Muscle layer of duodenum (tissue), 2 donors: ENCODE measurements at regions not wholly inside any gene's neighbourhood (a gene's known extent, or its start where the extent isn't known, plus 50 kb on each side); places are given as distances from the start of the nearest gene placed in this dataset.

Experiments used
- H3K27ac ChIP-seq: one replicate; pipeline ENCODE4 v1.7.0; 2013; ENCODE audit warnings: mild to moderate bottlenecking, low read length
- H3K27me3 ChIP-seq: one replicate; pipeline ENCODE4 v1.7.0; 2013; ENCODE audit warnings: low read depth, mild to moderate bottlenecking, control low read depth, low read length
- H3K36me3 ChIP-seq, 2 donors: one replicate each; pipeline ENCODE4 v1.7.0; 2013; ENCODE audit warnings: low read length in 2 of 2, control low read depth in 1 of 2, mild to moderate bottlenecking in 1 of 2; ENCODE audit not compliant: insufficient read depth in 2 of 2, control insufficient read depth in 1 of 2
- H3K4me1 ChIP-seq, 2 donors: one replicate each; pipeline ENCODE4 v1.7.0; 2013; ENCODE audit warnings: low read length in 2 of 2, mild to moderate bottlenecking in 2 of 2, control low read depth in 1 of 2, moderate library complexity in 1 of 2; ENCODE audit not compliant: insufficient read depth in 2 of 2, control insufficient read depth in 1 of 2
- H3K4me3 ChIP-seq, 2 donors: one replicate each; pipeline ENCODE4 v1.7.0; 2013; ENCODE audit warnings: low read length in 2 of 2, low read depth in 1 of 2, mild to moderate bottlenecking in 1 of 2
- H3K9me3 ChIP-seq, 2 donors: one replicate each; pipeline ENCODE4 v1.7.0; 2013; ENCODE audit warnings: low read length in 2 of 2, control low read depth in 1 of 2, mild to moderate bottlenecking in 1 of 2; ENCODE audit not compliant: control insufficient read depth in 1 of 2
- donor health status: healthy.

DNA sequence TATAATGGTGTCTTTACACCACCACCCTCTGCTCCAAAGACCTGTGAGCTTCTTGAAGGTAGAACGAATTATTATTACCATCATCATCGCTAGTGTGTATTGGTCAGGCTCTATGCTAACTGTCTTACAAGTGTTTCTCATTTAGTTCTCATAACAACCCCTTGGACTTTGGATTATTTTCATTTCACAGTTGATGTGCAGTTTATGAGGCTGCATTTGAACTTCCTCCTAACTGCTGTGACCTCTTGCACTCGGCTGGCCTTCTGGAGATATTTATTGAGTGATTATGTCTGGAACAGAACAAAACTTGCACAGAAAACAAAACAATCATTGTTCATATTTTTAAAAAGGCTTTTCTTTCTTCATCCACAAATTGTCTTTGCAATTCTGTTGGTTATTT, 306.3 kb upstream of the SGCD start:
- H3K4me1 ChIP-seq, result peaks cover 0 to 7% of the 10 kb centered on the region in 2 donors
- no peaks in the 10 kb centered on the region for H3K36me3 ChIP-seq
- no peak overlapping the region for H3K4me3 ChIP-seq
- H3K27ac ChIP-seq, result no peak overlapping the region
- no peaks in the 10 kb centered on the region for H3K9me3 ChIP-seq
- no peaks in the 10 kb centered on the region for H3K27me3 ChIP-seq

DNA sequence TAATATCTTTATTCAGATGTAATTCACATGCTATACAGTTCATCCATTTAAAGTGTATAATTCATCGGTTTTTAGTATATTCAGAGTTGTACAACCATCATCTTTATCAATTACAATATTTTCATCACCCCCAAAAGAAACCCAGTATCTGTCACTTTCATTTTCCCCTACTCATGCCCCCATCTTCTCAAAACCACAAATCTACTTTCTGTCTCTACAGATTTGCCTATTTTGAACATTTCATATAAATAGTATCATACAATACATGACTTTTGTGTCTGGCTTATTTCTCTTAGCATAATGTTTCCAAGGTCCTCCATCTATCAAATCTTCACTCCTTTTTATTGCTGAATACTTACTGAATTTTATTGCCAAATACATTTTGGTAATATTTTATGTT, 305.1 kb upstream of the SGCD start:
- H3K9me3 ChIP-seq, result peaks cover 0 to 2% of the 10 kb centered on the region in 2 donors
- no peak overlapping the region for H3K4me3 ChIP-seq
- peaks cover 0 to 7% of the 10 kb centered on the region in 2 donors for H3K4me1 ChIP-seq
- H3K36me3 ChIP-seq, result no peaks in the 10 kb centered on the region
- H3K27me3 ChIP-seq, result no peaks in the 10 kb centered on the region
- no peak overlapping the region for H3K27ac ChIP-seq

DNA sequence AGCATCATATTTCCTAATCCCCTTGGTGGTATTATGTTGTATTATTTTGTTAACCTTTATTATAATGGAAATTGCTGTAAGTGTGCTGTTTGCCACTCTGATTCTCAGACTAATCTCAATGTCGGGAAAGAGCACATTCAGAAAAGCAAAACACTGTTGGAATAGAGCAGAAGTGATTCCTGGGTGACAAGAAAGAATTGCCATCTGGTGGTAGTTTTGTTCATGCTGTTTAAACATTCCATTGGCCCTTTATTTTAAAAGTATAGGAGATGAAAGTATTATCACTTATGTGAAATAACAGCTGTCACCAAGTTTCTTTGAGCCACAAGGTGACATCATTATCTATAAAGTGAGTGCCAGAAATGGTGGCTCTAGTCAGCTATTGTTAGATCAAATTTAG, 301.3 kb upstream of the SGCD start:
- H3K9me3 ChIP-seq, result peaks cover 0 to 2% of the 10 kb centered on the region in 2 donors

DNA sequence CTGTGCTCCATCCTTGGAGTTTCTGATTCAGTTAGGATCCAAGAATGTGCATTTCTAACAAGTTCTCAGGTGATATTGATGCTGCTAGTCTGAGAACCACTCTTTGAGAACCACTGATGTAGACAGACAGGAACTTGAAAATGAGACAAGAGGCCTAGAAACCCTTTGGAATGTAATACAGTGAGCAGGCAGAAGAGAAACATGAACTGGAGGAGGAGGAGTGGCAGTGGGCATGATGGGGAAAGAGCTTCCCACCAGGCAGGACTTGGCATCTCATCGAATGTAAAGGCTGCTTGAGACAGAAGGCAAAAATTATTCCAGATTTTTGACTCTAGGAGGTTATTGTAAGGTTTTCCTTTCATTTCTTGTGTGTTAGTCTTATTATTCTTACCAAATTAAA, 295.8 kb upstream of the SGCD start:
- Histone ChIP-seq H3K4me3 (no peak overlapping the region), H3K4me1 (no peaks in the 10 kb centered on the region), H3K27me3 (no peaks in the 10 kb centered on the region), H3K9me3 (peaks cover 0 to 2% of the 10 kb centered on the region in 2 donors), H3K36me3 (no peaks in the 10 kb centered on the region), H3K27ac (no peak overlapping the region)

More for the DNA sequence above, 301.3 kb upstream of the SGCD start:
- H3K4me3 ChIP-seq, result no peak overlapping the region
- peaks cover 0 to 5% of the 10 kb centered on the region in 2 donors for H3K4me1 ChIP-seq
- H3K36me3 ChIP-seq, result no peaks in the 10 kb centered on the region
- H3K27me3 ChIP-seq, result no peaks in the 10 kb centered on the region
- no peak overlapping the region for H3K27ac ChIP-seq

DNA sequence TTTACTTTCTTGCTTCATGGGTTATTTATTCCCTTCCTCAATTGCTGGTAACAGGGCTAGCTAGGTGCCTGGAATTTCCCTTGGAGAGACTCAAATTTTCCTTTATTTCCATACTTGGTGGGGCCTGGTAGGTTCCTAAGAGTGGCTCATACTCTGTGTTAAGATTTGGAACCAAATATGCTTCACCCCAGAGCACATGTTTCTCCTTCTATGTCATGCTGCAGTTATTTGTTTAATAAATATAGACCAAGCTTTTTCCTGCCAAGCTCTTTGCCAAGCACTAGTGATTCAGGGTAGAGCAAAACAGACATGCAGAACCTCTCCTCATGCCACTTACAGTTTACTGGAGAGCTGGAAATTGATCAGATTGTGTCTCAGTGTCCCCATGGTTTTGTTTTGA, 290.3 kb upstream of the SGCD start:
- H3K9me3 ChIP-seq, result no peaks in the 10 kb centered on the region
- H3K36me3 ChIP-seq, result no peaks in the 10 kb centered on the region
- H3K27me3 ChIP-seq, result no peaks in the 10 kb centered on the region
- no peak overlapping the region for H3K27ac ChIP-seq
- no peaks in the 10 kb centered on the region for H3K4me1 ChIP-seq
- no peak overlapping the region for H3K4me3 ChIP-seq

DNA sequence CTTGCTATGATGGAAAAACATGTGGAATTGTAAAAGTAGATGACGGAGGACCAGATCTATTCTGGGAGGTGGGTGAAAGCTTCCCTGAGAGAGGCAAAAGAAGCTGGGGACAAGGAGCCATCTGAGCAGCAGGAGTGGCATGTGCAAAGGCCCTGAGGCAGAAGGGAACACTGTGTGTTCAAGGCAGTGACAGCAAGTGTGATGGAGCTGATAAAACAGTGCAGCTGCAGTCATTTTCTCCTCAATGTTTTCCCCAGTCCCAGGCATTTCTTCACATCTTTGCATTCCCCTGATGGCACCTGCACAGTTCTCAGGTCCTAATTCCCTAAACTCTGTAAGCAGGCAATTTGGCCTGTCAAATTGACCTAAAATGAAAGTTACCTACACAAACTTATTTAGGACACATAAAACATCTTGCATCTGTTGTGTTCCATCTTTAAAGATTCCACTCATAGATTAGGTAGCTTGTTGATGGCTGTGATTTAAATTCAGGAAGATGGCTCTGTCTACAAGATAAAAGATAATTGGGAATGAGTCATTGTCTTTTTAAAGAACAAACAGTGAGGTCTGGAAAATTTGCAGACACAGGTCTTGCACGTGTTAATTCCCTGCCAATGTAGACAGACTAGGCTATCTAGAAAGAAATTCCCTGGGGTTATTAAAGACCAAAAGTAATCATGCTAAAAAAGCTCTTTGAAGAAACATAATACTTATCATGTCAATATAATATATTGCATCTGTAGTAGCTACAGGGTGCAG, 289.6 kb upstream of the SGCD start:
- no peaks in the 10 kb centered on the region for H3K36me3 ChIP-seq
- H3K27me3 ChIP-seq, result no peaks in the 10 kb centered on the region
- no peaks in the 10 kb centered on the region for H3K4me1 ChIP-seq
- no peak overlapping the region for H3K4me3 ChIP-seq
- no peaks in the 10 kb centered on the region for H3K9me3 ChIP-seq
- H3K27ac ChIP-seq, result no peak overlapping the region

DNA sequence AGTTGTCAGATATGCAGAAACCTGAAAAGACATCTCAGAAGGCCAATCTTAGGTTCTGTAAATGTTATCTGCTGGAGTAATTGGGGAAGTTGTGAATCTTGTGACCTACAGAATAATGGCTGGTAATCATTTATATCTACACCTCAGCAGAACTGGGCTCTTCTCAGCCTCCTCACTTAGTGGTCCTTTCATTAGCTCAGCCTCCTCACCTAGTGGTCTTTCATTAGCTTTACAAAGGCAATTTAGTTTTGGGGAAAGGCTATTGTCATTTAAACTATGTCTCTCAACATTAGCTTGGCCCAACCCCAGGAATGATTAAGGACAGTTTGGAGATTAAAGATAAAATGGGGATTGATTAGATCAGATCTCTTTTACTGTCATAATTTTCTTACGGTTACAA, 284.2 kb upstream of the SGCD start:
- Histone ChIP-seq H3K9me3 (no peaks in the 10 kb centered on the region), H3K4me3 (no peak overlapping the region), H3K36me3 (no peaks in the 10 kb centered on the region), H3K27ac (no peak overlapping the region), H3K27me3 (no peaks in the 10 kb centered on the region), H3K4me1 (no peaks in the 10 kb centered on the region)

DNA sequence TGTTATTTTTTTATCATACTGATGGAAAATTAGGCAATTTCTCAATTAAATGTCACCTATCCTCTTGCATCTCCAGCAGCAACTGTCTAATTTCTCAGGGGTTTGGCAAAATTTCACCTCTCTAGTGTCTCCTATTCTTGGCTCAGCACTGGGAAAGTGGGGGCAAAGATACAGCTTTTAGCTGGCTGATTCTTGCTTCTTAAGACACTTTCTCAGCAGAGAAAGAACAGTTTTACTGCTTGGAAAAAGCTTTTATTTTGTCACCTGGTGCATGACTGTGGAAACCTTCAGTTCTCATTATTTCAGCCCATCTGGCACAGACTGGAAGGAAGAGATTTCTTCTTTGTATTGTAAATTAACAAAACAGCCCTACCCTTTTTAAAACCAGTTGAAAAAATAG, 283.6 kb upstream of the SGCD start:
- no peak overlapping the region for H3K4me3 ChIP-seq
- H3K9me3 ChIP-seq, result no peaks in the 10 kb centered on the region
- H3K36me3 ChIP-seq, result no peaks in the 10 kb centered on the region
- no peak overlapping the region for H3K27ac ChIP-seq
- H3K4me1 ChIP-seq, result no peaks in the 10 kb centered on the region
- H3K27me3 ChIP-seq, result no peaks in the 10 kb centered on the region

DNA sequence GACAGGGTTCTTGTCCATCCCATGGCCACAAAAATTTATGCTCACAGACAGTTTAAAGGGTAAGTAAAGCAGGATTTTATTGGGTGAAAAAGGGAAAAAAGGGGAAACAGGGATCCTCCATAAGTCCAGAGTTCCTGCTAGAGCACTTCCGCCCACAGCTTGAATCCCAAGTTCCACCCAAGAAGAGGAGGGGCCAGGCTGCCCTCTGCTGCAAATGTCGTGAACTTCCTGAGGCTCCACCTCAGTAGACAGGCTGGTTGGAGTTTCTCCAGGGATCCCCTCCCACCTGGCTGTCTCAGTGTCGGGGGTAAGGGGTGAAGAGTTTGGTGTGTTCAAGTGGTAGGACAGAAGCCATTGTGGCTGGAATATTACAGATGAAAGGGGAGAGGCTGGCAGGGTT, 275.0 kb upstream of the SGCD start:
- no peaks in the 10 kb centered on the region for H3K4me1 ChIP-seq
- no peaks in the 10 kb centered on the region for H3K27me3 ChIP-seq
- no peaks in the 10 kb centered on the region for H3K36me3 ChIP-seq
- no peak overlapping the region for H3K4me3 ChIP-seq
- H3K27ac ChIP-seq, result no peak overlapping the region
- H3K9me3 ChIP-seq, result no peaks in the 10 kb centered on the region

DNA sequence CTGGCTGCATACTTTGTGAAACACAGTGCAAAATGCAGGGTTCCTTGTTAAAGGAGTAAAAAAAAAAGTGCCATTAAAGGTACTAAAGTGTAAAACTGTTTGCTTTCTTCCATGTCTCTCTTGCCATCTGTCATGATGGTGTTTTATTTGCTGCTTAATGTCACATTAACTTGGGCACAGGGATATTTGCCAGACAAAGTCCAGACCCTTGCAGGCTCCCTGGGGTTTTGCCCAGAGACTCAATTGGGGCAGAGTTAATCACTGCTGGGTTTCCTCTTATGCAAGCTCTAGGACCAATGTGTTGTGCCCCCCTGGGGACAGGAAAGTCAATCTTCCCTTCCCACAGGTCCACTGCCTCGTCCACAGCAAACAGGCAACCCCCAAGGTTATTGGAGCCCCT, 274.3 kb upstream of the SGCD start:
- H3K4me1 ChIP-seq, result no peaks in the 10 kb centered on the region
- no peaks in the 10 kb centered on the region for H3K36me3 ChIP-seq
- no peaks in the 10 kb centered on the region for H3K9me3 ChIP-seq
- no peak overlapping the region for H3K27ac ChIP-seq
- H3K27me3 ChIP-seq, result no peaks in the 10 kb centered on the region
- no peak overlapping the region for H3K4me3 ChIP-seq

DNA sequence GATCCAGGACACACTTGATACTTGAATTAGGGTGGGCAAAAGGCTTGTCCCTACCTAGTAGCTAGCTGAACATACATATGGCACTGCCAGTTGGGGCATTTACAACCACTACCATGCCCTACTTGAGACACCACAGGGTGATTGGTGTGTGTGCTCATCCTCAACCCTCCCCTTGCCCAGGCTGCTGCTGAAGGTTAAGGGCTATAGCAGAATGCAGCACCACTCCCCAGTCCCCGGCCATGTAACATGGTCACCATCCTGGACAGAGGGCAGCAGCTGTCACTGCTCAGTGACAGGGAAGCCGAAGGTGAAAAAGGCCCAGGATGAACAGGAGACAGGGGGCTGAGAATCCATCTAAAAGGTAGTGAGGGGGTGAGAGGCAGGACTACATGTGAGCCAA, 273.9 kb upstream of the SGCD start:
- Histone ChIP-seq H3K9me3 (no peaks in the 10 kb centered on the region), H3K27me3 (no peaks in the 10 kb centered on the region), H3K4me1 (no peaks in the 10 kb centered on the region), H3K36me3 (no peaks in the 10 kb centered on the region), H3K27ac (no peak overlapping the region), H3K4me3 (no peak overlapping the region)

DNA sequence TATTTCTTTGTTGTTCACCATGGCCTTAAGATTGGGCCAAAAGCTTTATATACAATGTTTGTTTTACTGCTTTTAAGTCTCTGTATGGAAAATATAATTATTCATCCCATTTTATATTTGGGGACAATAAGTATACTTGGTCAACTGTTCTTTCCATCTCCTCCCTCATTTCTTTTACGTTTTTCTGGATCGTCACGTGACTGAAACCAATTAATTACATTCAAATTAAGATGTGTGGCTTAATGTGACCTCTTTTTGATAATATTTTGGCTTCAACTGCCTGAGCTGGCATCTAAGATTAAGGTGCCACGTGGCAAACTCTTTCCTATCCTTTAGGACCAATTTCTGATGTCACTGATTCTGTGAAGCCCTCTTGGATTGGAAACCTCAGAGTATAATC, 250.1 kb upstream of the SGCD start:
- no peaks in the 10 kb centered on the region for H3K27me3 ChIP-seq
- no peaks in the 10 kb centered on the region for H3K36me3 ChIP-seq
- no peak overlapping the region for H3K4me3 ChIP-seq
- no peak overlapping the region for H3K27ac ChIP-seq
- H3K9me3 ChIP-seq, result peaks cover 0 to 19% of the 10 kb centered on the region in 2 donors
- no peaks in the 10 kb centered on the region for H3K4me1 ChIP-seq
